Kidney epithelial cell (primary cell): ENCODE measurements at regions not wholly inside any gene's neighbourhood (a gene's known extent, or its start where the extent isn't known, plus 50 kb on each side); places are given as distances from the start of the nearest gene placed in this dataset.

Source experiments
- DNase-seq: peaks from one replicate; pipeline ENCODE4 v3.0.0-alpha.2; 2010; ENCODE audit warnings: low read depth
- H3K27me3 ChIP-seq: 2 replicates; pipeline ENCODE4 v1.6.0; 2011; ENCODE audit warnings: low read length; ENCODE audit not compliant: control insufficient read depth, insufficient read depth
- H3K36me3 ChIP-seq: 2 replicates; pipeline ENCODE4 v1.5.1; 2011; ENCODE audit warnings: low read length; ENCODE audit not compliant: control insufficient read depth, insufficient read depth
- H3K4me3 ChIP-seq: 2 replicates; pipeline ENCODE4 v1.5.1; 2011; ENCODE audit warnings: low read depth, mild to moderate bottlenecking, control low read depth, low read length
- CTCF ChIP-seq: IDR thresholded peaks from 2 replicates; pipeline ENCODE4 v1.5.1; 2011; ENCODE audit warnings: mild to moderate bottlenecking, moderate library complexity, low read length, control low read depth, inconsistent platforms; ENCODE audit not compliant: insufficient read depth, poor library complexity, severe bottlenecking

GRCh38 chr5:145225529-145225928, 609.6 kb downstream of the PRELID2 start:
- Histone ChIP-seq H3K27me3 (no peaks in the 10 kb centered on the region), H3K36me3 (no peaks in the 10 kb centered on the region), H3K4me3 (no peak overlapping the region)
- DNase-seq = no peak
- no peak for TF ChIP-seq CTCF

GRCh38 chr5:145223582-145223981, 611.6 kb downstream of the PRELID2 start:
- DNase-seq = no peak
- Histone ChIP-seq H3K36me3 (no peaks in the 10 kb centered on the region), H3K27me3 (no peaks in the 10 kb centered on the region)

GRCh38 chr5:145222622-145223021, 612.5 kb downstream of the PRELID2 start:
- no peaks in the 10 kb centered on the region for H3K27me3 ChIP-seq
- H3K36me3 ChIP-seq = no peaks in the 10 kb centered on the region
- no peak overlapping the region for H3K4me3 ChIP-seq
- no peak for TF ChIP-seq CTCF
- DNase-seq = no peak

More at GRCh38 chr5:145223582-145223981, 611.6 kb downstream of the PRELID2 start:
- H3K4me3 ChIP-seq = no peak overlapping the region
- TF ChIP-seq CTCF = no peak

GRCh38 chr5:145221416-145221815, 613.7 kb downstream of the PRELID2 start:
- Histone ChIP-seq H3K27me3 (no peaks in the 10 kb centered on the region), H3K36me3 (no peaks in the 10 kb centered on the region), H3K4me3 (no peak overlapping the region)
- no peak for TF ChIP-seq CTCF
- no peak for DNase-seq

- DNase-seq = no peak
- TF ChIP-seq CTCF = no peak
- Histone ChIP-seq H3K4me3 (no peak overlapping the region), H3K27me3 (no peaks in the 10 kb centered on the region), H3K36me3 (no peaks in the 10 kb centered on the region)
Observed at GRCh38 chr5:145220481-145220880, 614.7 kb downstream of the PRELID2 start.

- Histone ChIP-seq H3K36me3 (no peaks in the 10 kb centered on the region), H3K27me3 (no peaks in the 10 kb centered on the region), H3K4me3 (no peak overlapping the region)
- no peak for TF ChIP-seq CTCF
- no peak for DNase-seq
Observed at GRCh38 chr5:145218982-145219381, 616.2 kb downstream of the PRELID2 start.
